ENCODE measurements at regions not wholly inside any gene's neighbourhood (a gene's known extent, or its start where the extent isn't known, plus 50 kb on each side); places are given as distances from the start of the nearest gene placed in this dataset.

DNA sequence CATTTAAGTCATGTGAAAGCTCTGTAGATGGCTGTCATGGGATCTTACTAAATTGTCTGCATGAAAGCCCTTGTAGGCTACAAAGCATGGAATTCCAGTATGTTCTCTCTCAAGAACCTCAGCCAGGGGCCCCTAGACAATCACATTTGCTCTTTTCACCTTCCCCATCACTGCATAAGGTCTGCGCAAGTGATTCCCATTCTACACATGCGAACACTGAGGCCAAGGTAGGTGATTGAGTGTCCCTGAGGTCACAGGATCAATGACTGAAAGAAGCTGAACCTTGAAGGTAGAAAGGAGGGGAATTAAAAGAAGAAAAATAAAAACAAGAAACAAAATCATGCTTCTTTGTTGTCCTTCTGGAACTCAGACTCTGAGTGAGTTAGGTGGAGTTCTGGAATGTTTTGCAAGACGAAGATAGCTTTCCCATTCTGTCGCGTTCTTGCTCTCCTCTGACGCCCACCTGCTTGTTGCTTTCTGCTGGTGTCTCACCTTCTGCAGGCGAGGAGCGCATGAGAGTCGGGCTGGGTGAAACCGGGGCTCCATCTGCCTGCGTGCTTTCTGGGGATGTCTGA, 79.9 kb downstream of the SPRING1 start:
- no peak overlapping the region for H3K4me2 ChIP-seq (ENCODE audit: low read depth, low read length, poor library complexity, severe bottlenecking)
- no peaks in the 10 kb centered on the region for H3K9me3 ChIP-seq (ENCODE audit: insufficient read depth, low read depth, low read length)
- H3K9me2 ChIP-seq (replicated peaks; ENCODE audit: low read depth, low read length): no peaks in the 10 kb centered on the region
- H3K9ac ChIP-seq (ENCODE audit: low read depth, low read length, poor library complexity, severe bottlenecking): no peak overlapping the region
- H4K20me1 ChIP-seq (ENCODE audit: insufficient read depth, low read length, poor library complexity, severe bottlenecking): no peaks in the 10 kb centered on the region
- H3K27me3 ChIP-seq (ENCODE audit: insufficient read depth, low read length, poor library complexity, severe bottlenecking): no peaks in the 10 kb centered on the region
- H3K36me3 ChIP-seq (ENCODE audit: insufficient read depth, low read length): no peaks in the 10 kb centered on the region
- H3K79me2 ChIP-seq (ENCODE audit: insufficient read depth, low read length): no peaks in the 10 kb centered on the region
- no peaks in the 10 kb centered on the region for H3K4me1 ChIP-seq (ENCODE audit: insufficient read depth, low read length, poor library complexity, severe bottlenecking)
- no peaks in the 10 kb centered on the region for H3F3A ChIP-seq (ENCODE audit: low read depth)
- no peak overlapping the region for H2AFZ ChIP-seq (ENCODE audit: low read length)
- no peak for TF ChIP-seq EZH2phosphoT487 (IDR thresholded peaks at IDR 0.05; ENCODE audit: borderline replicate concordance)
- TF ChIP-seq, protein P1, sequence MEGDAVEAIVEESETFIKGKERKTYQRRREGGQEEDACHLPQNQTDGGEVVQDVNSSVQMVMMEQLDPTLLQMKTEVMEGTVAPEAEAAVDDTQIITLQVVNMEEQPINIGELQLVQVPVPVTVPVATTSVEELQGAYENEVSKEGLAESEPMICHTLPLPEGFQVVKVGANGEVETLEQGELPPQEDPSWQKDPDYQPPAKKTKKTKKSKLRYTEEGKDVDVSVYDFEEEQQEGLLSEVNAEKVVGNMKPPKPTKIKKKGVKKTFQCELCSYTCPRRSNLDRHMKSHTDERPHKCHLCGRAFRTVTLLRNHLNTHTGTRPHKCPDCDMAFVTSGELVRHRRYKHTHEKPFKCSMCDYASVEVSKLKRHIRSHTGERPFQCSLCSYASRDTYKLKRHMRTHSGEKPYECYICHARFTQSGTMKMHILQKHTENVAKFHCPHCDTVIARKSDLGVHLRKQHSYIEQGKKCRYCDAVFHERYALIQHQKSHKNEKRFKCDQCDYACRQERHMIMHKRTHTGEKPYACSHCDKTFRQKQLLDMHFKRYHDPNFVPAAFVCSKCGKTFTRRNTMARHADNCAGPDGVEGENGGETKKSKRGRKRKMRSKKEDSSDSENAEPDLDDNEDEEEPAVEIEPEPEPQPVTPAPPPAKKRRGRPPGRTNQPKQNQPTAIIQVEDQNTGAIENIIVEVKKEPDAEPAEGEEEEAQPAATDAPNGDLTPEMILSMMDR (conservative IDR thresholded peaks at IDR 0.05; ENCODE audit: low read length): no peak
- H3K4me3 ChIP-seq (ENCODE audit: low read length, poor library complexity, severe bottlenecking): no peak overlapping the region

DNA sequence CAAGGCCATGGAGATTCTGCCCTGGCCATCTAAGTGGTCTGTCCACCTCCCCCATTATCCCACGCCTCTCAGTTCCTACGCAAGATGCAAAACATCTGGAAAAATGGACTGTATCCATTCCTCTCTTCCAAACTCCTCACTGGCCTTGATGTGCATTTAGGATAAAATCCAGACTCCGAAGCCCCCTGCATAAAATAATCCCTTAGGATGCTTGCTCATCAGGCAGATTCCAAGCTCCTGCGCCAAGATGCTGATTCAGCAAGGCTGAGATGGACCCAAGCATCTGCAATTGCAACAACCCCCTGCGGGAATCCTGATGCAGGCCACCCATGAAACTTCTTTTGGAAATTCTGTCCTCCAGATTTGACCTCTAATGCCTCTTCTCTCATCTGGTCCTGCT, 81.6 kb downstream of the SPRING1 start:
- Histone ChIP-seq H3K4me1 (ENCODE audit: insufficient read depth, low read length, poor library complexity, severe bottlenecking) (no peaks in the 10 kb centered on the region), H3F3A (ENCODE audit: low read depth) (no peaks in the 10 kb centered on the region), H4K20me1 (ENCODE audit: insufficient read depth, low read length, poor library complexity, severe bottlenecking) (no peaks in the 10 kb centered on the region), H3K27me3 (ENCODE audit: insufficient read depth, low read length, poor library complexity, severe bottlenecking) (no peaks in the 10 kb centered on the region), H3K79me2 (ENCODE audit: insufficient read depth, low read length) (no peaks in the 10 kb centered on the region), H3K36me3 (ENCODE audit: insufficient read depth, low read length) (no peaks in the 10 kb centered on the region), H3K4me2 (ENCODE audit: low read depth, low read length, poor library complexity, severe bottlenecking) (no peak overlapping the region), H3K9me2 (replicated peaks; ENCODE audit: low read depth, low read length) (no peaks in the 10 kb centered on the region), H2AFZ (ENCODE audit: low read length) (no peak overlapping the region), H3K9me3 (ENCODE audit: insufficient read depth, low read depth, low read length) (no peaks in the 10 kb centered on the region), H3K9ac (ENCODE audit: low read depth, low read length, poor library complexity, severe bottlenecking) (no peak overlapping the region), H3K4me3 (ENCODE audit: low read length, poor library complexity, severe bottlenecking) (no peak overlapping the region)
- TF ChIP-seq, protein P1 (conservative IDR thresholded peaks at IDR 0.05; ENCODE audit: low read length): no peak
- no peak for TF ChIP-seq EZH2phosphoT487 (IDR thresholded peaks at IDR 0.05; ENCODE audit: borderline replicate concordance)

DNA sequence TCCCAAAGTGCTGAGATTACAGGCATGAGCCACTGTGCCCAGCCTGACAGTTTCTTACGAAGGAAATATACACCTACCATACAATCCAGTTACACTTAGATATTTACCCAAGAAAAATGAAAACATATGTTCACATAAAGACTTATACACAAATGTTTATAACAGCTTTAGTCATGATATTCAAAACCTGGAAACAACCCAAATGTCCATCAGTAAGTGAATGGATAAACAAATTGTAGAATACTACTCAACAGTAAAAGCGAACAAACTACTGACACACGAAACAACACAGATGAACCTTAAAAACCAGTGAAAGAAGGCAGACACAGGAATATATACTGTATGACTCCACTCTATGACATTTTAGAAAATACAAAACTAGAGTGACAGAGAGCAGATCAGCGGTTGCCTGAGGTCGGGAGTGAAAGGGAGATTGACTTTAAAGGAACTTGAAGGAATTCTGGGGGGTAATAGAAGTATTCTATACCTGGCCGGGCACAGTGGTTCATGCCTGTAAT, 83.6 kb downstream of the SPRING1 start:
- Histone ChIP-seq H3K9ac (ENCODE audit: low read depth, low read length, poor library complexity, severe bottlenecking) (no peak overlapping the region), H3K9me2 (replicated peaks; ENCODE audit: low read depth, low read length) (no peaks in the 10 kb centered on the region), H3K79me2 (ENCODE audit: insufficient read depth, low read length) (no peaks in the 10 kb centered on the region), H4K20me1 (ENCODE audit: insufficient read depth, low read length, poor library complexity, severe bottlenecking) (no peaks in the 10 kb centered on the region), H2AFZ (ENCODE audit: low read length) (no peak overlapping the region), H3K36me3 (ENCODE audit: insufficient read depth, low read length) (no peaks in the 10 kb centered on the region), H3K9me3 (ENCODE audit: insufficient read depth, low read depth, low read length) (no peaks in the 10 kb centered on the region), H3K4me2 (ENCODE audit: low read depth, low read length, poor library complexity, severe bottlenecking) (no peak overlapping the region), H3F3A (ENCODE audit: low read depth) (no peaks in the 10 kb centered on the region), H3K4me3 (ENCODE audit: low read length, poor library complexity, severe bottlenecking) (no peak overlapping the region), H3K4me1 (ENCODE audit: insufficient read depth, low read length, poor library complexity, severe bottlenecking) (no peaks in the 10 kb centered on the region), H3K27me3 (ENCODE audit: insufficient read depth, low read length, poor library complexity, severe bottlenecking) (no peaks in the 10 kb centered on the region)
- TF ChIP-seq, protein P1 (conservative IDR thresholded peaks at IDR 0.05; ENCODE audit: low read length): no peak
- no peak for TF ChIP-seq EZH2phosphoT487 (IDR thresholded peaks at IDR 0.05; ENCODE audit: borderline replicate concordance)
